ENCODE measurements at regions not wholly inside any gene's neighbourhood (a gene's known extent, or its start where the extent isn't known, plus 50 kb on each side); places are given as distances from the start of the nearest gene placed in this dataset.

GRCh38 chr2:13284688-13285087 is 568.0 kb downstream of the TRIB2 start:
- Histone ChIP-seq H3K27me3 (replicated peaks in 1 of 2; ENCODE audit: control insufficient read depth in 2 of 2, insufficient read depth in 2 of 2, low read length in 1 of 2) (no peaks in the 10 kb centered on the region), H2AFZ (ENCODE audit: control insufficient read depth, low read depth, low read length) (no peak overlapping the region), H3K9ac (ENCODE audit: control insufficient read depth, insufficient read depth, low read length) (no peak overlapping the region), H4K20me1 (ENCODE audit: control insufficient read depth, insufficient read depth) (no peaks in the 10 kb centered on the region), H3K4me2 (ENCODE audit: control insufficient read depth, insufficient read depth) (no peak overlapping the region), H3K36me3 (ENCODE audit: control insufficient read depth in 2 of 2, insufficient read depth in 2 of 2, low read length in 1 of 2) (no peaks in the 10 kb centered on the region), H3K4me3 (no peak overlapping the region), H3K9me3 (replicated peaks; ENCODE audit: control insufficient read depth, insufficient read depth, low read length) (no peaks in the 10 kb centered on the region), H3K27ac (ENCODE audit: control insufficient read depth, insufficient read depth) (no peak overlapping the region), H3K79me2 (ENCODE audit: control insufficient read depth, insufficient read depth, low read length) (no peaks in the 10 kb centered on the region), H3K4me1 (ENCODE audit: control insufficient read depth, insufficient read depth, low read length) (no peaks in the 10 kb centered on the region)
- RAD21 ChIA-PET (ENCODE audit: unreplicated experiment) = no interaction called here
- intact Hi-C loops (cut with micrococcal nuclease; ENCODE audit: unreplicated experiment) = no loop called here
- WGBS (ENCODE audit: insufficient coverage, insufficient replicate concordance, low lambda C conversion rate, missing lambda C conversion rate) = 55% methylated on average over 8 of the region's 8 CpGs
- TF ChIP-seq DPF2 (IDR thresholded peaks at IDR 0.05) = no peak
- no peak for TF ChIP-seq ZBED1 (IDR thresholded peaks at IDR 0.05; ENCODE audit: borderline replicate concordance)
- TF ChIP-seq POLR2AphosphoS5 (IDR thresholded peaks at IDR 0.05; ENCODE audit: low read length) = no peak
- TF ChIP-seq SUPT20H (IDR thresholded peaks at IDR 0.05; ENCODE audit: borderline replicate concordance, control insufficient read depth, low read depth, low read length) = no peak
- no peak for TF ChIP-seq BHLHE40 (IDR thresholded peaks at IDR 0.05; ENCODE audit: borderline replicate concordance in 1 of 2, low read depth in 2 of 2, low read length in 1 of 2)
- TF ChIP-seq MEF2A (IDR thresholded peaks at IDR 0.05; ENCODE audit: insufficient read depth, low read depth, low read length) = no peak
- ATAC-seq (no peak), FAIRE-seq (no peak), DNase-seq (ENCODE audit: low read depth, low spot score) (no peak)
- no TSS peak for BruUV-seq (replicated peaks)
- CTCF ChIA-PET = no interaction called here
- SMC1A ChIA-PET (ENCODE audit: uncharacterized antibody, unreplicated experiment) = no interaction called here
- POLR2A ChIA-PET = no interaction called here
- in situ Hi-C loops (cut with MboI) = no loop called here

GRCh38 chr2:13289310-13289709 is 572.6 kb downstream of the TRIB2 start:
- H3K79me2 ChIP-seq (ENCODE audit: control insufficient read depth, insufficient read depth, low read length) = no peaks in the 10 kb centered on the region
- H2AFZ ChIP-seq (ENCODE audit: control insufficient read depth, low read depth, low read length) = no peak overlapping the region
- no peak overlapping the region for H3K4me3 ChIP-seq
- BruUV-seq (replicated peaks) = no TSS peak
- RAD21 ChIA-PET (ENCODE audit: unreplicated experiment) = no interaction called here
- no peak for DNase-seq (ENCODE audit: low read depth, low spot score)
- H3K27me3 ChIP-seq (replicated peaks in 1 of 2; ENCODE audit: control insufficient read depth in 2 of 2, insufficient read depth in 2 of 2, low read length in 1 of 2) = no peaks in the 10 kb centered on the region
- intact Hi-C loops (cut with micrococcal nuclease; ENCODE audit: unreplicated experiment) (no loop called here), in situ Hi-C loops (cut with MboI) (no loop called here)
- H3K4me2 ChIP-seq (ENCODE audit: control insufficient read depth, insufficient read depth) = no peak overlapping the region
- H3K36me3 ChIP-seq (ENCODE audit: control insufficient read depth in 2 of 2, insufficient read depth in 2 of 2, low read length in 1 of 2) = no peaks in the 10 kb centered on the region
- SMC1A ChIA-PET (ENCODE audit: uncharacterized antibody, unreplicated experiment) = no interaction called here
- FAIRE-seq = no peak
- POLR2A ChIA-PET = no interaction called here
- ATAC-seq = no peak
- no peaks in the 10 kb centered on the region for H3K4me1 ChIP-seq (ENCODE audit: control insufficient read depth, insufficient read depth, low read length)
- H3K27ac ChIP-seq (ENCODE audit: control insufficient read depth, insufficient read depth) = no peak overlapping the region
- CTCF ChIA-PET = no interaction called here
- no peaks in the 10 kb centered on the region for H3K9me3 ChIP-seq (replicated peaks; ENCODE audit: control insufficient read depth, insufficient read depth, low read length)
- H3K9ac ChIP-seq (ENCODE audit: control insufficient read depth, insufficient read depth, low read length) = no peak overlapping the region
- H4K20me1 ChIP-seq (ENCODE audit: control insufficient read depth, insufficient read depth) = no peaks in the 10 kb centered on the region
- TF ChIP-seq RFX5 (IDR thresholded peaks at IDR 0.05; ENCODE audit: low read depth, low read length) = no peak
- TF ChIP-seq LARP7 (IDR thresholded peaks at IDR 0.05) = no peak
- TF ChIP-seq BACH1 (IDR thresholded peaks at IDR 0.05; ENCODE audit: borderline replicate concordance) = no peak
- TF ChIP-seq POLR2AphosphoS5 (IDR thresholded peaks at IDR 0.05; ENCODE audit: low read length) = no peak
- TF ChIP-seq, protein P1, sequence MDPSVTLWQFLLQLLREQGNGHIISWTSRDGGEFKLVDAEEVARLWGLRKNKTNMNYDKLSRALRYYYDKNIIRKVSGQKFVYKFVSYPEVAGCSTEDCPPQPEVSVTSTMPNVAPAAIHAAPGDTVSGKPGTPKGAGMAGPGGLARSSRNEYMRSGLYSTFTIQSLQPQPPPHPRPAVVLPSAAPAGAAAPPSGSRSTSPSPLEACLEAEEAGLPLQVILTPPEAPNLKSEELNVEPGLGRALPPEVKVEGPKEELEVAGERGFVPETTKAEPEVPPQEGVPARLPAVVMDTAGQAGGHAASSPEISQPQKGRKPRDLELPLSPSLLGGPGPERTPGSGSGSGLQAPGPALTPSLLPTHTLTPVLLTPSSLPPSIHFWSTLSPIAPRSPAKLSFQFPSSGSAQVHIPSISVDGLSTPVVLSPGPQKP (IDR thresholded peaks at IDR 0.05; ENCODE audit: low read depth, low read length) = no peak
- TF ChIP-seq STAT3 (IDR thresholded peaks at IDR 0.05; ENCODE audit: low read depth, low read length) = no peak
- no peak for TF ChIP-seq RCOR1 (conservative IDR thresholded peaks at IDR 0.05; ENCODE audit: low read depth, low read length)
- no peak for TF ChIP-seq YBX1 (IDR thresholded peaks at IDR 0.05)
- no peak for TF ChIP-seq ZSCAN29 (IDR thresholded peaks at IDR 0.05)
- TF ChIP-seq, protein P2, sequence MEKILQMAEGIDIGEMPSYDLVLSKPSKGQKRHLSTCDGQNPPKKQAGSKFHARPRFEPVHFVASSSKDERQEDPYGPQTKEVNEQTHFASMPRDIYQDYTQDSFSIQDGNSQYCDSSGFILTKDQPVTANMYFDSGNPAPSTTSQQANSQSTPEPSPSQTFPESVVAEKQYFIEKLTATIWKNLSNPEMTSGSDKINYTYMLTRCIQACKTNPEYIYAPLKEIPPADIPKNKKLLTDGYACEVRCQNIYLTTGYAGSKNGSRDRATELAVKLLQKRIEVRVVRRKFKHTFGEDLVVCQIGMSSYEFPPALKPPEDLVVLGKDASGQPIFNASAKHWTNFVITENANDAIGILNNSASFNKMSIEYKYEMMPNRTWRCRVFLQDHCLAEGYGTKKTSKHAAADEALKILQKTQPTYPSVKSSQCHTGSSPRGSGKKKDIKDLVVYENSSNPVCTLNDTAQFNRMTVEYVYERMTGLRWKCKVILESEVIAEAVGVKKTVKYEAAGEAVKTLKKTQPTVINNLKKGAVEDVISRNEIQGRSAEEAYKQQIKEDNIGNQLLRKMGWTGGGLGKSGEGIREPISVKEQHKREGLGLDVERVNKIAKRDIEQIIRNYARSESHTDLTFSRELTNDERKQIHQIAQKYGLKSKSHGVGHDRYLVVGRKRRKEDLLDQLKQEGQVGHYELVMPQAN (conservative IDR thresholded peaks at IDR 0.05) = no peak
- TF ChIP-seq ZZZ3 (IDR thresholded peaks at IDR 0.05; ENCODE audit: control insufficient read depth, insufficient read length, low read depth) = no peak
- no peak for TF ChIP-seq ZNF217 (IDR thresholded peaks at IDR 0.05)
